Fibroblast of skin of right quadriceps (primary cell): ENCODE measurements at regions not wholly inside any gene's neighbourhood (a gene's known extent, or its start where the extent isn't known, plus 50 kb on each side); places are given as distances from the start of the nearest gene placed in this dataset.
"Not testable (repeated sequence)": the region's sequence is repeated elsewhere in the genome, so short reads cannot be mapped to it uniquely, and the experiment has no call there.

Source experiments
- DNase-seq: peaks from one replicate; pipeline ENCODE4 v3.0.0-alpha.2; 2013

DNA sequence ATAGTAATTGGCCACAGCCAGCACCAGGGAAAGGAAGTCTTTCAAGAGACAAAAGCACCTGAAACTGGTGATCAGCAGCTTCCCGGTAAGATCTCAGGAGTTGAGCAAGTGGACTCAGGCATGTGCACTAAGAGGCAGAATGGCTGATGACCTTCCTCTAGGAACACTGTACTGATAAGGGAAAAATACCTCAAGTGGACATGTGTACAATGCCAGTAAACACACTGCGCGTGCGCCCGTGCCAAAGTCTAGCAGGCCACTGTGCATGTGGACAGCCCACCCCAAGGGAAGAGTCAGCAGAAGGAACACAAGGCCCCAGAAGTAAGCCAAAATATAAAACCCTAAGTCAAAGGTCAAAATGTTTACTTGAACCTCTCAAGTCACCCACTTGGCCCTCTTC, 423.0 kb downstream of the TUSC1 start:
- DNase-seq: no peak

DNA sequence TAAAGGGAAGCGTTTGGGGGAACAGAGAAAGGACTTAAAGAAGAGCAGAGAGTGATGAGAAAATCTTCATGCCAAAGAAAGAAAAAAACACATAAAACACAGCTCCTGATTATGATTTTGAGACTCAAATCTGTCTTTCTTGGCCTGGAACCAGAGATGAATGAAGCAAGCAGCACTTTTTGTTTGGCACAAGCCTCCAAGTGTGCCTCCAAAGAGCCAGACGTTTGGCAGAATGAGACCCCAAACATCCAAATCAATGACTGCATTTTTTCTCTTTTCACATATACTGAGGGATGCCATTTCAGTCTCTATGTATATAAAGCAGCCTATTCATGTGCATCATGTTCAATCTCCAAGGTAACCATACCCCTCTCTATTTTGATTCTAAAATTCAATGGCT, 424.2 kb downstream of the TUSC1 start:
- no peak for DNase-seq

GRCh38 chr9:25241421-25241820, 436.8 kb downstream of the TUSC1 start:
- no peak for DNase-seq

DNA sequence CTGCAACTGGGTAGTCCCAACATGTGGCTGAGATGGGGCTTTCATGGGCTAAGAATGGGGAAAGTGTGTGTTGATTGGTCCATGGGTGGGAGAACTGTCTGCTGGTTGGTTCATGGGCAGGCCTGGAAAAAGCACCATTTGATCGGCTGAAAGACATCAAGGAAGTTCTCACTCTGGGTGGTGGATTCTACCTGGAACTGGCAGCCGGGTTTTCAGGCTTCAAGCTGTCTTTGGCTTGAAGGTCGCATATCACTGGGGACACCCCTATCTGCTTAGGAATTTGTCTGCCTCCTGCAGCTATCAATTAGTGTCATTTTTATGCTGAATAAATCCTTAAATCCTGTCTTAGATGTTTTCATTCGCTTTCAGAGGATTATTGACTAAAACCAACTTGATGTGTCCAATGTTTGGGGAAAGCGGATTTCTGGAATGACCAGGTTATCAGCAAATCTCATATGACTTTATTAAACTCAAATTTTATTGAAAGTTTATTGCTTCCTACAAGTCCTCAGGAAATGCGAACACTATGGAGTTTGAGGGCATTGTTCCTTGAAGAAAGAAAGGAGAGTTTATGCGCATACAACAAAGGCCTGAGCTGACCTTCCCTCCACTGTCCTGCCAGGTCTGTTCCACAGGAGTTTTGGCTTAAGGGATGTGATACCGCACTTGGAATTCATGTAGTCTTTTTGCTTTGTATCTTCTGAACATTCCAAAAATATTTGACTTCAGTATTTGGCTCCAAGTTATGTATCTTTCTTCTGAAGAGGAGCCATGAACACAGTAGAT, 451.1 kb downstream of the TUSC1 start:
- DNase-seq: no peak

GRCh38 chr9:25225938-25226760, 452.1 kb downstream of the TUSC1 start:
- no peak for DNase-seq

DNA sequence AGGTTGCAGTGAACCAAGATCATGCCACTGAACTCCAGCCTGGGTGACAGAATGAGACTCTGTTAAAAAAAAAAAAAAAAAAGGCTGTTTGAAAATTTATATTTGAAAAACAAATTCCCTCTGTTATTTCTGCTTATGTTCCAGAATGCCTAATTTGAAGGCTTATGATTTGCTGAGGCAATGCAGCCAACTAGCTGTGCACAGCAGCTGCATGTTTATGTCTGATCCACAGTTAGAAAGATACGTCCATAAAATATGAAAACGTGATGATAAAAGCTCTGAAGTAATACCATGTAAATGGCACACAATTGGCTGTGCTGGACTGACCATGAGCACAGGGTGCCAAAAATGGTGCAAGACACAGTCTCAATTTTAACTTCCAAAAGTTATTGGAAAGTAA, 453.2 kb downstream of the TUSC1 start:
- no peak for DNase-seq

DNA sequence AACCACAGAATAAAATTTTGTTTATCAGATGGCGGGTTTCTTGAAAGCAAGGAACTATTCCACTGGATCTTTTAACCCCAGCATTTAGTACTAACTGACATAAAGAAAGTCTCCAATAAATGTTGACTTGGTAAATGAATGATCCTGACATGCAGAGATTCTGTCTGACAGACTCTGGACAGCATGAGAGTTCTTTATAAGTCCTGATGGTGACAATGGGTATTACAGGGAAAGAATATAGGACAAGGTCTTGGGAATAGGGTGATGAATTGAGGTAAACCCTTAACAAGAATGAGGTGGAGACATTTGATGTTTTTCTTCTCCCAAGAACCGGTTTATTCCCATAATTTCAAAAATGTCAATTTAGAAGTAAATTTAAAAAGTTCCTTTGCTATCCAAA, 453.9 kb downstream of the TUSC1 start:
- no peak for DNase-seq

- DNase-seq: no peak
Measured at GRCh38 chr9:25212361-25212760, 465.9 kb downstream of the TUSC1 start.

DNA sequence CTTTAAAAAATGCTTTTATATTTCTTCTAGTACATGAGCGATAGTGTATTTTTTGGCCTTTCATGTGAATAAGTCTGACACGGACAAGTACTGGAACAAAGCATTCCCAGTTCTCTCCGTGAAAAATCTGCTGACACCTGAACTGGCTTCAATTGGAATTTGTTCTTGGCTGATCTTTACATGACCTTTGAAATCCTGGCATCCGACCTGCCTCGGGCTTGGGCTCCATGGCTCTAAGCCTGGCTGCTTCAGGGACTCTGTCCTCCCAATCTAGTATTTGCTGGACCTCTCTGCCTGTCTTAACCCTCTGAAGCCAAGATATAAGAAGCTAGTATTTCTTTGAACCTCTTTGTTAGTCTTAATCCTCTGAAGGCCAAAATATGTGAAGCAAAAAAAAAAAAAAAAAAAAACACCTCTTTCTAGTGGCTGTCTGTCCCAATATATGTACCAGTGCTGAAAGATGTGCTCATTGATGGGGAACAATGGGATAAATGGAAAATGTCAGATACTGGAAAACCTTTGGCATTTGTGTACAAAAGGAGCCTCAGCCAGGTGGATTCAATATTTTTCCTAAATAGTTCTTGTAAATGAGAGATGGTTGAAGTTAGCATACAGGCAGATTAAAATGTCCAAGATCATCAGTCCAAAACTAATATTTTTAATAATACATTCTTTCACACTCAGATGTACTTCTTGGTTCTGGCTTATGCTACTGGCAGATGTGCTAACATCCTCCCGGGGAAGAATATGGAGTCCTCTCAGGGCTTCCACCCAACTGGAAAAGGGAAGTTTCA, 470.6 kb downstream of the TUSC1 start:
- no peak for DNase-seq

DNA sequence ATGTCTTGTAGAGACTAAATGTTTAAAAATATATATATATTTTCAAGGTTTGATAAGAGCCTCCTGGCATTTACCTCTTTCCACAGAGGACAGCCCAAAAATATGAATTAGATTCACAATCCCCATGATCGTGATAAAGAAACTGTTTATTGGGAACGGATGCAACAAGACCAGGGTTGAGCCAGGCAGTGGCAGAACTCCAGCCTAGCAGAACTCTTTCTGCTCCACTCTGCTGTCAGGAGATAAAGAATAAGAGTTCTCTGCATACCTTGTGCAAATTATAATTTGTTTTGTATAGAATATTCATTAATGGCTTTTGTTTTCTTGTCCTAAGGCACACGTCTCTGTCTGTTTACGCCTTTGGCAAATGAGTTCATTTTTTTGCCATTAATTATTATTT, 472.2 kb downstream of the TUSC1 start:
- no peak for DNase-seq

DNA sequence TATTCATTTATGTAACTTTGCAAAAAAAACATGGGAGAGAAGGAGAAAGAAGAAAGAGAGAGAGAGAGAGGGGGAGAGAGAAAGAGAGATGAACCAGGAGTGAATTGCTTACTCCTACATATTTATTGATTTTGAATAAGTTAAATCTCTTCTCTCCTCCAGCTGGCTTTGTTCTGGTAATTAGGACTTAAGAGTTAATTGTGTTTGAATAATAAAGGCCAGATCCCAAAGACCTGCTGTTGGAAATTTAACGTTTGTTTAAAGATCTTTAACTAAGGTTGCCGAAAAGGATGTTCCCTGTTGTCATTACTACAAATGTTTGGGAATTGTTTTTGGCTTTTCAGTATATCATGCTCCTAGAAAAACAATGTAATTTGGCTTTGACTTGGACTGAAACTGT, 473.0 kb downstream of the TUSC1 start:
- no peak for DNase-seq

GRCh38 chr9:25177858-25178257, 500.4 kb downstream of the TUSC1 start:
- no peak for DNase-seq

DNA sequence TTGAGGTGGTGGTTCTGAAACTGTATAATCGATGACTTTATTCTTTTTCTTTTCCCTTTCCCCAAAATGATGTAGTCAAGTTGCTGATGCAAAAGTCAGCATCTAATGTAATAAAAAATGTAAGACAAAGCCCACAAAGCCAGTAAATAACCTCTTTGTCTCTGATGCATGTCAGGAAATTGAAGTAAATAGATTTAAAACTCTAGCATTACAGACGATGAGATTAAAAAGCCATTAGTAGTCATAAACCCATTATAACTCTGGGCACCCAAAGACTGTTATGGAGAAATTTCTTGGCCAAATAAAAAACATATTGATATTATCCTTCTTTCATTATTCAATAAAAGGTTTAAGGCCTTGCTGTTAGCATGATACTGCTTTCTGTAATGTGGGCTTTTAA, 548.7 kb downstream of the TUSC1 start:
- DNase-seq: no peak

GRCh38 chr9:25121811-25122210, 556.4 kb downstream of the TUSC1 start:
- no peak for DNase-seq

GRCh38 chr9:25119041-25119440, 559.2 kb downstream of the TUSC1 start:
- no peak for DNase-seq

DNA sequence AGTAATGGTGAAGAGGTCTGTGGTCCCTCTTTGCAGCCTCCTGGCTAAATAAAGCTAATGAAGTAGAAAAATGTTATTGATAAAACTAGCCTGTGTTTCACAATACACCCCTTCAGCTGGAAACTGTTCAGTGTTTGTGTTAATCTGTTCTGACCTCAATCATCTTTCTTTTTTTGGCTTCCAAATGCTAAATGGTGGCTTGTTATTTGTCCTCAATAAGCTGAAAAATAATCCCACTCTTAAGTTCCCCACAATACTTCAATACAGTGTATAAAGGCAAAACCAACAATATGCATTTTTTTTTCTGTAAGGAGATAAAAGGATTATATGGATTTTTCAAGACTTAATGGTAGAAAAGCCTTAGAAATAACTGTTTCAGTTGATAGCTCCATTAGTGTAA, 560.5 kb downstream of the TUSC1 start:
- DNase-seq: no peak

DNA sequence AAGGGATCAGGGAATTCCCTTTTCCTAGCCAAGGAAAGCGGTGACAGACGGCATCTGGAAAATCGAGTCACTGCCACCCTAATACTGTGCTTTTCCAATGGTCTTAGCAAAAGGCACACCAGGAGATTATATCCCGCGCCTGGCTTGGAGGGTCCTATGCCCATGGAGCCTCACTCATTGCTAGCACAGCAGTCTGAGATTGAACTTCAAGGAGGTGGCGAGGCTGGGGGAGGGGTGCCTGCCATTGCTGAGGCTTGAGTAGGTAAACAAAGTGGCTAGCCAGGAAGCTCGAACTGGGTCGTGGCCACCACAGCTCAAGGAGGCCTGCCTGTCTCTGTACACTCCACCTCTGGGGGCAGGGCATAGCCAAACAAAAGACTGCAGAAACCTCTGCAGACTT, 556.5 kb upstream of the IZUMO3 start:
- not testable (repeated sequence) for DNase-seq

- no peak for DNase-seq
Measured at GRCh38 chr9:25094518-25094917, 548.8 kb upstream of the IZUMO3 start.

GRCh38 chr9:25078202-25078601, 532.5 kb upstream of the IZUMO3 start:
- DNase-seq: no peak

DNA sequence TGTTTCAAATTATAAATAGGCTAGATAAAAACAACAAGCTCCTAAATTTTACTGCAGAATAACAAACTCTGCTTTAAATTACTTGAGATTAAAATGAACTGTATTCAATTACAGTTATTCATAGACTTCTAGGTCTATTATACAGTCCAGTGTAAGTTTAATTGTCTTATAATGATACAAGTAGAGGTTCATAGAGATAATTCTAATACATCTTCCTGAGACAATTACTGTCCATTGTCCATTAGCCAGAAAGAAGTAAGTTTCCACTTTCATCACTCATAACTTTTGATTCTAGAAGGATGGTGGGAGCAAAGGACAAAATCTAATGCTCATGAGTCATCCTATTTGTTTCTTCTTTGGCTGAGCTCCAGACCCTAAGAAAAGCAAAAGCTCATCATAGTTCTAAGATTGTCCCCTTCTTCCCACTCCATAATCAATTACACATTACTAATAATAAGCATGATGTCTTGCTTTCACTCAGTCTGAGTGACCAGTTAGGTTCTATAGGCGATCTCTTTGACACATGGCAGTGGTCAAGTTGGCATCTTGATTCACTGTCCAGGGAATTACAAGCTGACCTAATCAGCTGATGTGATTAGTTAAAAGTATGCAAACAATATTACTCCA, 502.5 kb upstream of the IZUMO3 start:
- DNase-seq: no peak

DNA sequence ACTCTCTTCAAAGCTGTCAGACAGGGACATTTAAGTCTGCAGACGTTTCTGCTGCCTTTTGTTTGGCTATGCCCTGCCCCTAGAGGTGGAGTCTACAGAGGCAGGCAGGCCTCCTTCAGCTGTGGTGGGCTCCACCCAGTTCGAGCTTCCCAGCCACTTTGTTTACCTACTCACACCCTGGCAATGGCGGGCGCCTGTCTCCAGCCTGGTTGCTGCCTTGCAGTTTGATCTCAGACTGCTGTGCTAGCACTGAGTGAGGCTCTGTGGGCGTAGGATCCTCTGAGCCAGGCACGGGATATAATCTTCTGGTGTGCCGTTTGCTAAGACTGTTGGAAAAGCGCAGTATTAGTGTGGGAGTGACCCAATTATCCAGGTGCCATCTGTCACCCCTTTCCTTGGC, 499.8 kb upstream of the IZUMO3 start:
- not testable (repeated sequence) for DNase-seq

- DNase-seq: no peak
Measured at GRCh38 chr9:25029743-25030142, 484.0 kb upstream of the IZUMO3 start.

GRCh38 chr9:25025686-25026085, 480.0 kb upstream of the IZUMO3 start:
- DNase-seq: no peak
